Left colon (tissue), 2 donors: ENCODE measurements at regions not wholly inside any gene's neighbourhood (a gene's known extent, or its start where the extent isn't known, plus 50 kb on each side); places are given as distances from the start of the nearest gene placed in this dataset.

ENCODE experiments used
- ATAC-seq: fragments of 200-7000 bp; cut with Tn5 transposase; one replicate; pipeline ENCODE4 v1.9.1; 2020; ENCODE audit warnings: mild to moderate bottlenecking, moderate library complexity
- DNase-seq, 2 donors: peaks; one replicate each; pipeline ENCODE4 v3.0.0-alpha.2; 2020
- intact Hi-C, 2 donors: fragments of 100-400 bp; cut with DNase I in 1 of 2; cut with micrococcal nuclease in 1 of 2; formaldehyde crosslinking; loops; one replicate each; pipeline versions ENCODE4 v1.11.2 to v1.14.0; 2022; cut with DNase I, micrococcal nuclease
- donor health status: DM: no; HTN: no; CAD: no.
- donor health status: DM: yes; HTN: yes; CAD: no.

- no peak for ATAC-seq
- intact Hi-C loops = no loop called here
- no peak for DNase-seq
Observed at GRCh38 chr14:104372390-104373054, 207.0 kb upstream of the C14orf180 start.

- DNase-seq = no peak
- intact Hi-C loops = no loop called here
- peak; percentile 38 for ATAC-seq
Observed at GRCh38 chr14:104373055-104373854, 206.3 kb upstream of the C14orf180 start.

GRCh38 chr14:104373855-104374717 lies 205.5 kb upstream of the C14orf180 start:
- intact Hi-C loops = no loop called here
- ATAC-seq = no peak
- DNase-seq = no peak

GRCh38 chr14:104374718-104375080 lies 204.9 kb upstream of the C14orf180 start:
- intact Hi-C loops = no loop called here
- ATAC-seq (no peak), DNase-seq (no peak)

DNA sequence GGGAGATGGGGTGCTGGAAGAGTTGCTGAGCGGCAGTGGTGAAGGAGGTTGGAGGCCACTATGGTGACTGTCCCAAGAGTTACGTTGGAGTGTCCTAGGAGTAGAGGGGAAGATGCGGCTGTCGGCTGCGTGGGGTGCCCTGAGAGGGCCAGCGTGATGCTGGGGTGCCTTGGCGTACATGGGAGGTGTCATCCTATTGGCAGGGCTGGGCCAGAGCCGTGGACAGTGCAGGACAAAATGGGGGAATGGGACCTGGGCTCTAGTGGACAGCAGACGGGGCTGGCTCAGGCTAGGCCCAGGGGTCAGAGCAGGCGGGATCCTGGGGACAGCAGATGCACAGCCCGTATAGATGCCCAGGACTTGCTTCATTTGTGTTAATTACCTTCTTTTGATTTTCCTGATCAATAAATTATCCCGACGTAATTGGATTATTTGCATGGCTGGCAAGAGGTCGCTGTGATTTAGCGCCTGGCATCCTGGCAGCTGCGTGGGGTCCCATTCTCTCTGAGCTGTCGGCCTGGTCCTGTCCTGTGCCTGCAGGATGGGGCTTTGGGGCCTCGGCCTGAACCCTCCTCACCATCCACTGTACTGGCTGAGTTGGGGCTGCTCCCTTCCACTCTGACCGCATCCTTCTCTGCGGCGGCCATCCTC lies 203.9 kb upstream of the C14orf180 start:
- ATAC-seq = no peak
- intact Hi-C loops = no loop called here
- DNase-seq = no peak

GRCh38 chr14:104376202-104377140 lies 203.1 kb upstream of the C14orf180 start:
- no peak for ATAC-seq
- intact Hi-C loops = no loop called here
- no peak for DNase-seq

DNA sequence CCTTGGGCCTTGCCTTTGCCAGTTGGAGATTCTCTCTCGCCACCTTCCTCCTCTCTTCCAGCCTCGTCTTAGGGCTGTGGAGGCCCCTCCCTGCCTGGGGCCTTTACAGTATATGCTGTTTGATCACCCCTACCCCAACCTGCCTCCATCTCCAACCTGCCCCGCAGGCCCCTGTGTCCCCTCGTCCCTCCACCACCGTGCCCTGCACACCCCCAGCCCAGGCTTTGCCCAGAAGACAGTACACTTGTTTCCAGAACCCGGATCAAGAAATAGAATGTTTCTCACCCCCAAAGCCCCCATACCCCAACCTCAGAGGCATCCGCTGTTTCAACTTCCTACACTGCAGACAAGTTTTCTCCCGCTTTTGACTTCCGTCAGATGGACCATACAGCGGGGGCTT lies 202.3 kb upstream of the C14orf180 start:
- no peak for ATAC-seq
- no peak for DNase-seq
- intact Hi-C loops = no loop called here

GRCh38 chr14:104378698-104379113 lies 200.9 kb upstream of the C14orf180 start:
- ATAC-seq (no peak), DNase-seq (no peak)
- intact Hi-C loops = no loop called here

- peak in 1 of 2 donors; percentile 1 for DNase-seq
- intact Hi-C loops = no loop called here
- no peak for ATAC-seq
Observed at GRCh38 chr14:104382361-104383087, 197.0 kb upstream of the C14orf180 start.

GRCh38 chr14:104383088-104383995 lies 196.2 kb upstream of the C14orf180 start:
- no peak for ATAC-seq
- intact Hi-C loops = no loop called here
- DNase-seq = peak in 1 of 2 donors; percentile 18

DNA sequence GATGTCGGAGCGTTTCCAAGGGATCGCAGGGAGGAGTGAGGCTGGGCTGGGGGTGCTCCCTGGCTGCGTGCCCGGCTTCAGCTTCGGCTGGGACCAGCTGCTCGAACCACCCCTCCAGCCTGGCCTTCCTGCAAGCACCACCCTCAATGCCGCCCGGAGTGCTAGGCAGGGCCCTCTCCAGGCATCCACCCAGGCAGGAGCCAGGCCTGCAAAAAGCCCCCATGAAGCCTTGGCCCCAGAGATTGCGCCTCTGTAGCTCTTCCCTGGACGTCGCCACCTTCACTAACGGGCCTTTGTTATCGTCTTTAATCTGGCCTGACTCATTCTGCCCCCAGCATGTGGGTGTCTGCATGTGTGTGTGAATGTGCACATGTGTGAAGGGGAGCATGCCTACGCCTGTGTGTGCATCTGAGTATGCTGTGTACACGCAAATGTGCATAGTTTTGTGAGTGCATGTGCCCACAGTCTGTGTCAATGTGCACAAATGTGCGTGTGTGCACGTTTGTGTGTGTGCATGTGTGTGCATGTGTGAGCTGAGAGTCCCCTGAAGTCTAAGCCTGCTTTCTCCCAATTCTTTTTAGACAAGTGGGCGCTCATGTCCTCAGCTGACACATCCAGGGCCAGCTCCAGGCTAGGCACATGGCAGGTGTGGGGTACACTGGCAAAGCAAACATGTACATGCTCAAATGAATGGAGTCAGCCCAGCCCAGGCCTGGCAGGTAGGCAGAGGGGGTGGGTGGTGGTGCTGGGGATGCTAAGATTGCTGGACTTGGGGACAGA lies 195.4 kb upstream of the C14orf180 start:
- intact Hi-C loops = no loop called here
- no peak for ATAC-seq
- peak in 1 of 2 donors; percentile 8 for DNase-seq

DNA sequence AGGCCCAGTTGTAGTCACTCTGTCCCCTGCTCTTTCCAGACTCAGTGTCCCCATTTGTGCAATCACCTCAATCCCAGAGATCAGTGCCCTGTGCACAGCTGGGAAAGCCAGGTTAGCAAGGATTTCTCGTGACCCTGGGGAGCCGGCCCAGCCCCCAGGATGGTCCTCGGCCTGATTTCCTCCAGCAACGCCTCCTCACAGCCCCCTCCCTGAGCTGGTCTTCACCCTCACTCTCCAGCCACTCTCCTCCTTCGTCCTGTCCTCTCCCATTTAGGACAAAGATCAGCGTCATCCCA lies 194.8 kb upstream of the C14orf180 start:
- ATAC-seq (no peak), DNase-seq (no peak)
- intact Hi-C loops = no loop called here

DNA sequence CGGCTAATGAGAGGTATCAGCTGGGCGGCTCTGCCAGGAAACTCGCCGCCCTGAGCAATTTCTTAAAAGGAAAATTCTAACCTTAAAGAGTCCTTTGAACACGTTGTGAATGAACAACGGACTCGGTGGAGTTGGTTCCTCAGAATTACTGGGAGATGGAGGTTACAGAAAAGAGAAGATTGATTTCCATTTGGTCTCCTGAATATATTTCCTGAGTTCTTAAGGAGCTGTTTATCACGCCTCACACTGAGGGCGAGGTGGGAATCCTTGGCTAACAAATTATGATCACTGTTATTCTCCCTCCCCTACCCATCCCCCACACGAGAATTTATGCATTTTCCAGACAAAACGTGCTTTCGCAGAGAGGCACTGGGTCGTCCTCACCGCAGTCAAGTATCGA lies 194.5 kb upstream of the C14orf180 start:
- ATAC-seq (no peak), DNase-seq (peak in 1 of 2 donors; percentile 10)
- intact Hi-C loops = no loop called here

- DNase-seq = peak in 1 of 2 donors; percentile 12
- ATAC-seq = no peak
Observed at GRCh38 chr14:104385531-104386101, 193.9 kb upstream of the C14orf180 start.

DNA sequence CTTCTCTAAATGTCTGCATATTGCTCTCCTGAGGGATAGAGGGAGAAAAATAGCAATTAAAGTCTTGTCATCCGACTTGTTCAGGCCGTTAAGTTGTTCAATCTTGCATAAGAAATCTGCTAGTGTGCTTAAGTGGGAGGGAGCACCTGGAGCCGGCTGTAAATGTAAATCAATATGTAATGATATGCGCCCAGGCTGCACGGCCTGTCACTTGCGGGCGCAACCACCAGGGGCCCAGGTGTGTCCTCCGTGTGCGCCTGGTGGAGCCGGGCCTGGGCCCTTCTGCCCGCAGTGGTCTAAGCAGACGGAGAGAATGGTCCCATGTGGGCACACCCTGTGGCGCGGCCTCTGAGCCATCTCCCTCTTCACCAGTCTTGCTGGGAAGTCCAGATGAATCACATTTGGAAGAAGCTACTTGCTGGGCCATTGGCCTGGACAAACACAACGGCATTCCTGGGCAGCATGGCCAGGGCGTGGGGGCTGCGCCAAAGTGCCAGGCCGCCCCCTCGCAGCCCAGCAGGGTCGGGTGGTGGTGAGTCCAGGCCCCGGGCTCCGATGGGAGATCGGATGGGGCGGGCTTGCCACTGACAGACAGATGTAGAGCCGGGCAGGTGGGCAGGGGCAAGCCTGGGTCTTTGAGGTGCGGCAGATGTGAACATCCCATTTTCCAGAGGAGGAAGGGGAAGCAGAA lies 193.3 kb upstream of the C14orf180 start:
- intact Hi-C loops = no loop called here
- no peak for ATAC-seq
- DNase-seq = peak in 1 of 2 donors; percentile 7

More at GRCh38 chr14:104385531-104386101, 193.9 kb upstream of the C14orf180 start:
- intact Hi-C loops = no loop called here
